ENCODE measurements at regions not wholly inside any gene's neighbourhood (a gene's known extent, or its start where the extent isn't known, plus 50 kb on each side); places are given as distances from the start of the nearest gene placed in this dataset.
A peak's percentile ranks its signal among the peaks of the same experiment; 100 is the strongest.

DNA sequence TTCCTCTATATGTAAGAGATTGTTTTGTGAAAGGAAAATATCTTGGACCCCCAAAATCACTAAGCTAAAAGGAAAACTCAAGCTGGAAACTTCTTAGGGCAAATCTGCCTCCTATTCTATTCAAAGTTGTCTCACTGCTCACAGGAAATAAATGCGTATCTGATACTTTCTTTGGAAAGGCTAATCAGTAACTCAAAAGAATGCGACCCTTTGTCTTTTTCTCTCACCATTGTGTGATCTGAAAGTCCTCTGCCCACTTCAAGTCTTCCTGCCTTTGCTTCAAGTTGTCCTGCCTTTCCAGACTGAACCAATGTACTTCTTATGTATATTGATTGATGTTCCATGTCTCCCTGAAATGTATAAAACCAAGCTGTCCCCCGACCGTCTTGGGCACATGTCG lies 157.3 kb downstream of the KIF2B start:
- H3K4me1 ChIP-seq = peaks cover 7% of the 10 kb centered on the region
- H3K27me3 ChIP-seq = no peaks in the 10 kb centered on the region
- TF ChIP-seq, protein P1, sequence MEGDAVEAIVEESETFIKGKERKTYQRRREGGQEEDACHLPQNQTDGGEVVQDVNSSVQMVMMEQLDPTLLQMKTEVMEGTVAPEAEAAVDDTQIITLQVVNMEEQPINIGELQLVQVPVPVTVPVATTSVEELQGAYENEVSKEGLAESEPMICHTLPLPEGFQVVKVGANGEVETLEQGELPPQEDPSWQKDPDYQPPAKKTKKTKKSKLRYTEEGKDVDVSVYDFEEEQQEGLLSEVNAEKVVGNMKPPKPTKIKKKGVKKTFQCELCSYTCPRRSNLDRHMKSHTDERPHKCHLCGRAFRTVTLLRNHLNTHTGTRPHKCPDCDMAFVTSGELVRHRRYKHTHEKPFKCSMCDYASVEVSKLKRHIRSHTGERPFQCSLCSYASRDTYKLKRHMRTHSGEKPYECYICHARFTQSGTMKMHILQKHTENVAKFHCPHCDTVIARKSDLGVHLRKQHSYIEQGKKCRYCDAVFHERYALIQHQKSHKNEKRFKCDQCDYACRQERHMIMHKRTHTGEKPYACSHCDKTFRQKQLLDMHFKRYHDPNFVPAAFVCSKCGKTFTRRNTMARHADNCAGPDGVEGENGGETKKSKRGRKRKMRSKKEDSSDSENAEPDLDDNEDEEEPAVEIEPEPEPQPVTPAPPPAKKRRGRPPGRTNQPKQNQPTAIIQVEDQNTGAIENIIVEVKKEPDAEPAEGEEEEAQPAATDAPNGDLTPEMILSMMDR (IDR thresholded peaks at IDR 0.05) = no peak
- TF ChIP-seq EZH2phosphoT487 (IDR thresholded peaks at IDR 0.05) = no peak
- no peak for TF ChIP-seq EZH2 (IDR thresholded peaks at IDR 0.05)
- no peaks in the 10 kb centered on the region for H4K20me1 ChIP-seq (ENCODE audit: low read depth)
- no peak overlapping the region for H3K9ac ChIP-seq
- no peaks in the 10 kb centered on the region for H3K36me3 ChIP-seq
- H3K27ac Mint-ChIP-seq = no peak overlapping the region
- no peak overlapping the region for H3K4me3 ChIP-seq
- H3K27ac ChIP-seq = no peak overlapping the region
- H3K36me3 Mint-ChIP-seq = no peaks in the 10 kb centered on the region
- no peak overlapping the region for H2AFZ ChIP-seq (replicated peaks)
- H3K4me2 ChIP-seq = no peak overlapping the region
- H3K4me1 Mint-ChIP-seq = no peaks in the 10 kb centered on the region
- no peaks in the 10 kb centered on the region for H3F3A ChIP-seq (ENCODE audit: low read depth)
- no peaks in the 10 kb centered on the region for H3K9me3 ChIP-seq (ENCODE audit: low read depth)
- no peaks in the 10 kb centered on the region for H3K79me2 ChIP-seq (ENCODE audit: low read depth)
- DNase-seq (ENCODE audit: low spot score) = peak; percentile 47
- no peak overlapping the region for H3K4me3 Mint-ChIP-seq
- no peaks in the 10 kb centered on the region for H3K9me3 Mint-ChIP-seq
- peaks cover 2% of the 10 kb centered on the region for H3K27me3 Mint-ChIP-seq (ENCODE audit: insufficient read depth, low read depth)

DNA sequence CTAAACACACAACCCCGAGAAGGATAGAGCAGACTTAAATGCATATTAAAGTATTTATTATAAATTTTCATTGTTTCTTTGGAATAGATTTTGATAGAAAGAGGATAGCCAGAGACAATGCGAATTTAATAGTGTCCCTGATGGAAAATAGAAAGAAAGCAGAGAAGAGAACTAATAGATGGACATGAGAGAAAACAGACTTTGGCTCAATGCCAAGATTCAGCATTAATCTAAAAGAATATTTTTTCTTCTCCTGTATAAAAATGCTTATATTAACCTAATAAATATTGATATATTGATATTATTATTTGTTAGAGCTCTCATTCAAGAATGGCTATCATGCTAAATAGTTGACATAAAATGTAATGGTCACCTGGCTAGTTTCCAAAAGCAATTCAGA lies 173.4 kb downstream of the KIF2B start:
- H3K27ac ChIP-seq = no peak overlapping the region
- H3K27me3 Mint-ChIP-seq (ENCODE audit: insufficient read depth, low read depth) = no peaks in the 10 kb centered on the region
- H3K4me3 Mint-ChIP-seq = no peak overlapping the region

DNA sequence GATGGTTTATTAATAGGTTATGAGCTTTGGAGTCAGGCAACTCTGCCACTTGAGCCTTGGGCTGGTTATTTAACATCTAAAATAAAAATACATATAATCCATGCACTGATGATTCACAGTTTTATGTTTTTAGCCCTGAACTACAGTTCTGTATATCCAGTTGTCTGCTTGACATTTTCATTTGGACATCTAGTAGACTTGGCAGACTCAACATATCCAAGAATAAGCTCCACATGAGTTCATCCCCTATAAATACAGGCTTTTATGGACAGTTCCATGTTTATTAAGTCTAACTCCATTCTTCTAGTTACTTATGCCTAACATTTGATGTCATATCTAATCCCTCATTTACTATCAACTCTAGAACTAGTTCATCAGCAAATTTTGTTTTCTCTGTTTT lies 174.2 kb downstream of the KIF2B start:
- H3K36me3 ChIP-seq = no peaks in the 10 kb centered on the region
- Mint-ChIP-seq H3K36me3 (no peaks in the 10 kb centered on the region), H3K4me3 (no peak overlapping the region), H3K9me3 (no peaks in the 10 kb centered on the region), H3K27ac (no peak overlapping the region), H3K27me3 (ENCODE audit: insufficient read depth, low read depth) (no peaks in the 10 kb centered on the region), H3K4me1 (no peaks in the 10 kb centered on the region)
- no peak overlapping the region for H3K27ac ChIP-seq
- no peaks in the 10 kb centered on the region for H3K79me2 ChIP-seq (ENCODE audit: low read depth)
- H4K20me1 ChIP-seq (ENCODE audit: low read depth) = no peaks in the 10 kb centered on the region
- no peak overlapping the region for H3K4me2 ChIP-seq
- H3K9me3 ChIP-seq (ENCODE audit: low read depth) = no peaks in the 10 kb centered on the region
- H3K9ac ChIP-seq = no peak overlapping the region
- H2AFZ ChIP-seq (replicated peaks) = no peak overlapping the region
- no peaks in the 10 kb centered on the region for H3F3A ChIP-seq (ENCODE audit: low read depth)
- H3K27me3 ChIP-seq = no peaks in the 10 kb centered on the region
- no peak overlapping the region for H3K4me3 ChIP-seq
- no peaks in the 10 kb centered on the region for H3K4me1 ChIP-seq
- no peak for DNase-seq (ENCODE audit: low spot score)
- TF ChIP-seq EZH2phosphoT487 (IDR thresholded peaks at IDR 0.05) (no peak), EZH2 (IDR thresholded peaks at IDR 0.05) (no peak)
- TF ChIP-seq, protein P1 (IDR thresholded peaks at IDR 0.05) = no peak

More for the DNA sequence above, 173.4 kb downstream of the KIF2B start:
- Histone ChIP-seq H3K9ac (no peak overlapping the region), H3K27me3 (no peaks in the 10 kb centered on the region), H3K9me3 (ENCODE audit: low read depth) (no peaks in the 10 kb centered on the region), H2AFZ (replicated peaks) (no peak overlapping the region), H3K4me2 (no peak overlapping the region), H3K79me2 (ENCODE audit: low read depth) (no peaks in the 10 kb centered on the region), H3K36me3 (no peaks in the 10 kb centered on the region), H3K4me3 (no peak overlapping the region), H3F3A (ENCODE audit: low read depth) (no peaks in the 10 kb centered on the region), H4K20me1 (ENCODE audit: low read depth) (no peaks in the 10 kb centered on the region), H3K4me1 (no peaks in the 10 kb centered on the region)
- H3K9me3 Mint-ChIP-seq = no peaks in the 10 kb centered on the region
- no peaks in the 10 kb centered on the region for H3K36me3 Mint-ChIP-seq
- no peak for TF ChIP-seq EZH2phosphoT487 (IDR thresholded peaks at IDR 0.05)
- TF ChIP-seq EZH2 (IDR thresholded peaks at IDR 0.05) = no peak
- TF ChIP-seq, protein P1 (IDR thresholded peaks at IDR 0.05) = no peak
- no peak for DNase-seq (ENCODE audit: low spot score)
- H3K27ac Mint-ChIP-seq = no peak overlapping the region
- no peaks in the 10 kb centered on the region for H3K4me1 Mint-ChIP-seq

All from neural progenitor cell (in vitro differentiated cells).